Gastroesophageal sphincter (tissue), 3 donors: ENCODE measurements at regions not wholly inside any gene's neighbourhood (a gene's known extent, or its start where the extent isn't known, plus 50 kb on each side); places are given as distances from the start of the nearest gene placed in this dataset.

ENCODE experiments used
- POLR2A ChIP-seq, 2 donors: fragments of 450-650 bp; IDR thresholded peaks; one replicate each; pipeline ENCODE4 v1.6.1; 2017; ENCODE audit warnings: antibody characterized with exemption in 2 of 2, mild to moderate bottlenecking in 2 of 2, moderate library complexity in 1 of 2
- POLR2AphosphoS5 ChIP-seq: sonication (generic); formaldehyde crosslinking; IDR thresholded peaks from one replicate; pipeline ENCODE4 v1.6.1; 2017; ENCODE audit warnings: antibody characterized with exemption
- TF ChIP-seq, protein P1 (sequence below), 4 experiments: fragments of 200-600 bp in 2 of 4; fragments of 450-650 bp in 2 of 4; sonication (generic) in 1 of 4; IDR thresholded peaks; one replicate each; pipeline ENCODE4 v1.5.1; 2017 to 2019; ENCODE audit warnings: antibody characterized with exemption in 4 of 4, mild to moderate bottlenecking in 2 of 4, moderate library complexity in 2 of 4

DNA sequence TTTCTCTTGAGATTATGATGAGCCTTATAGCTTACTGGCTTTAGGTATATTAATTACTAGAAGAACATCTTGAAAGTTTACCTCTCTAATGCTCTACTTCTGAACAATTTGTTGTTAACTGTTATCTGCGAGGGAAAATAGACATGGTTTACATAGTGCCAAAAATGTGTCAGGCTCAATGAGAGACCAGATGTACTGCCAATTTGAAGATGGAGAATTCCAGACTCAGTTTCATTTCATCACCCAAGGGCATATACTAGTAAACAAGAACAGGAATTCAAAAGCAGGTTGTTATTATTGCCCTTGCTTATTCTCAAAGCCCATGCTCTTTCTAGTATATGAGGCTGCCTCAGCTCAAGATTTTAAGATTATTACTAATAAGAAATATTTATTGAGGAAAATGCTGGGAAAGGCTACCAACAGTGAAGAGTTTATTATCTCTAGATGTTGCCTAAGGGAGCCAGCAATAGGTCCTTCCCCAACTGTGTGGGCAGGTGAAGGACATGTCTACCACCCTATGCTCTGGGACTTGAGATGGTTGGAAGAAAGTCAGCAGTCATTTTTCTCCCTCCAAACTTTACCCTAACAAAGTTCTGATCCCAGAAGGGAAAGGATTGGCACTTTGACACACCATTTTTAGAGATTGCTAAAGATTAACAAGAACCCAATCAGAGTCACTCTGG, 792.7 kb downstream of the METTL4 start:
- TF ChIP-seq, protein P1, sequence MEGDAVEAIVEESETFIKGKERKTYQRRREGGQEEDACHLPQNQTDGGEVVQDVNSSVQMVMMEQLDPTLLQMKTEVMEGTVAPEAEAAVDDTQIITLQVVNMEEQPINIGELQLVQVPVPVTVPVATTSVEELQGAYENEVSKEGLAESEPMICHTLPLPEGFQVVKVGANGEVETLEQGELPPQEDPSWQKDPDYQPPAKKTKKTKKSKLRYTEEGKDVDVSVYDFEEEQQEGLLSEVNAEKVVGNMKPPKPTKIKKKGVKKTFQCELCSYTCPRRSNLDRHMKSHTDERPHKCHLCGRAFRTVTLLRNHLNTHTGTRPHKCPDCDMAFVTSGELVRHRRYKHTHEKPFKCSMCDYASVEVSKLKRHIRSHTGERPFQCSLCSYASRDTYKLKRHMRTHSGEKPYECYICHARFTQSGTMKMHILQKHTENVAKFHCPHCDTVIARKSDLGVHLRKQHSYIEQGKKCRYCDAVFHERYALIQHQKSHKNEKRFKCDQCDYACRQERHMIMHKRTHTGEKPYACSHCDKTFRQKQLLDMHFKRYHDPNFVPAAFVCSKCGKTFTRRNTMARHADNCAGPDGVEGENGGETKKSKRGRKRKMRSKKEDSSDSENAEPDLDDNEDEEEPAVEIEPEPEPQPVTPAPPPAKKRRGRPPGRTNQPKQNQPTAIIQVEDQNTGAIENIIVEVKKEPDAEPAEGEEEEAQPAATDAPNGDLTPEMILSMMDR (IDR thresholded peaks at IDR 0.05): no peak
- TF ChIP-seq POLR2A (IDR thresholded peaks at IDR 0.05) (no peak), POLR2AphosphoS5 (no peak)
